ENCODE measurements at regions not wholly inside any gene's neighbourhood (a gene's known extent, or its start where the extent isn't known, plus 50 kb on each side); places are given as distances from the start of the nearest gene placed in this dataset.

GRCh38 chr7:16338065-16338464 is 83.3 kb downstream of the CRPPA start:
- no peak for TF ChIP-seq CTCF (IDR thresholded peaks at IDR 0.05; ENCODE audit: insufficient read depth, low read length, missing control alignments)
- no peak for DNase-seq (ENCODE audit: low read depth, low spot score)
- CTCF ChIA-PET, result no interaction called here
- H3K4me3 ChIP-seq (ENCODE audit: low read depth, low read length), result no peak overlapping the region
- POLR2A ChIA-PET, result no interaction called here

GRCh38 chr7:16326106-16326505 is 95.2 kb downstream of the CRPPA start:
- ChIA-PET POLR2A (no interaction called here), CTCF (interaction anchor here (0.6 kb wide), 1 partner anchor 1414 kb away, joined by 3 read pairs; no protein-coding TSS in a partner anchor)
- no peak overlapping the region for H3K4me3 ChIP-seq (ENCODE audit: low read depth, low read length)
- DNase-seq (ENCODE audit: low read depth, low spot score), result no peak
- TF ChIP-seq CTCF (IDR thresholded peaks at IDR 0.05; ENCODE audit: insufficient read depth, low read length, missing control alignments), result no peak

- ChIA-PET POLR2A (no interaction called here), CTCF (no interaction called here)
- no peak for TF ChIP-seq CTCF (IDR thresholded peaks at IDR 0.05; ENCODE audit: insufficient read depth, low read length, missing control alignments)
- H3K4me3 ChIP-seq (ENCODE audit: low read depth, low read length), result no peak overlapping the region
- no peak for DNase-seq (ENCODE audit: low read depth, low spot score)
These were observed 98.0 kb downstream of the CRPPA start for GRCh38 chr7:16323313-16323712.

- CTCF ChIA-PET, result no interaction called here
- H3K4me3 ChIP-seq (ENCODE audit: low read depth, low read length), result no peak overlapping the region
- no peak for TF ChIP-seq CTCF (IDR thresholded peaks at IDR 0.05; ENCODE audit: insufficient read depth, low read length, missing control alignments)
- POLR2A ChIA-PET, result no interaction called here
- DNase-seq (ENCODE audit: low read depth, low spot score), result no peak
These were observed 101.2 kb downstream of the CRPPA start for GRCh38 chr7:16320099-16320660.

GRCh38 chr7:16318989-16319915 is 102.1 kb downstream of the CRPPA start:
- POLR2A ChIA-PET, result interaction anchor here (0.5 kb wide), 1 partner anchor 178 kb away, joined by 5 read pairs; no protein-coding TSS in a partner anchor
- H3K4me3 ChIP-seq (ENCODE audit: low read depth, low read length), result no peak overlapping the region
- CTCF ChIA-PET, result no interaction called here
- DNase-seq (ENCODE audit: low read depth, low spot score), result no peak
- no peak for TF ChIP-seq CTCF (IDR thresholded peaks at IDR 0.05; ENCODE audit: insufficient read depth, low read length, missing control alignments)

GRCh38 chr7:16318463-16318862 is 102.9 kb downstream of the CRPPA start:
- H3K4me3 ChIP-seq (ENCODE audit: low read depth, low read length), result no peak overlapping the region
- DNase-seq (ENCODE audit: low read depth, low spot score), result no peak
- CTCF ChIA-PET, result no interaction called here
- POLR2A ChIA-PET, result interaction anchor here (0.5 kb wide), 1 partner anchor 179 kb away, joined by 5 read pairs; no protein-coding TSS in a partner anchor
- no peak for TF ChIP-seq CTCF (IDR thresholded peaks at IDR 0.05; ENCODE audit: insufficient read depth, low read length, missing control alignments)
